K562 (cell line): ENCODE measurements at regions not wholly inside any gene's neighbourhood (a gene's known extent, or its start where the extent isn't known, plus 50 kb on each side); places are given as distances from the start of the nearest gene placed in this dataset.

Source experiments
- ATAC-seq: fragments of 200-7000 bp; cut with Tn5 transposase; 3 replicates; pipeline ENCODE4 v1.9.1; 2020; ENCODE audit warnings: moderate library complexity
- BruUV-seq: library from RNA; stranded (reverse); fragments of 400-500 nt; replicated peaks from 2 replicates; lab custom pipeline; 2021; lab: Mats Ljungman, UMichigan
- CTCF ChIA-PET: fragments of 300-600 bp; formaldehyde crosslinking; extraction: SDS; loops from one replicate; lab custom pipeline; 2021; ENCODE audit warnings: low intra/inter-chr PET ratio; lab: Yijun Ruan, JAX
- POLR2A ChIA-PET: fragments of 300-600, 350-650 bp; sonication (Branson Sonifier 250); formaldehyde crosslinking; extraction: SDS; loops from one replicate; lab custom pipeline; 2021; ENCODE audit warnings: antibody characterized with exemption, inconsistent platforms; lab: Yijun Ruan, JAX
- DNase-seq, 4 experiments: peaks; one replicate each; pipeline versions ENCODE4 v3.0.0 to v3.0.0-alpha.2; 2011 to 2018; ENCODE audit warnings: low spot score in 3 of 4, mixed read lengths in 3 of 4; ENCODE audit errors: extremely low read depth in 1 of 4
- FAIRE-seq: peaks from 2 replicates; lab custom pipeline; 2011; peaks lifted over from hg19 to GRCh38; lab: Jason Lieb, UNC
- H2AFZ ChIP-seq: 2 replicates; pipeline ENCODE4 v1.6.0; 2011; ENCODE audit warnings: low read depth, low read length, control low read depth, inconsistent platforms
- H3K27ac ChIP-seq: fragments of 200-600 bp; 3 replicates; pipeline ENCODE4 v1.8.0; 2011; ENCODE audit warnings: low read depth, mild to moderate bottlenecking, control low read depth, inconsistent platforms, low read length, moderate library complexity, mixed read lengths; ENCODE audit errors: extremely low read depth
- H3K27me3 ChIP-seq, 2 experiments: fragments of 300-600 bp in 1 of 2; 2 replicates in 1 of 2; 3 replicates in 1 of 2; pipeline versions ENCODE4 v1.6.0 to v1.8.0; 2011; ENCODE audit warnings: inconsistent platforms in 2 of 2, low read length in 2 of 2, mild to moderate bottlenecking in 1 of 2, mixed read lengths in 1 of 2, moderate library complexity in 1 of 2; ENCODE audit not compliant: control insufficient read depth in 2 of 2, insufficient read depth in 2 of 2
- H3K36me3 ChIP-seq: fragments of 300-600 bp; 3 replicates; pipeline ENCODE4 v1.8.0; 2011; ENCODE audit warnings: mild to moderate bottlenecking, low read length, inconsistent platforms; ENCODE audit not compliant: control insufficient read depth, insufficient read depth
- H3K4me1 ChIP-seq, 2 experiments: fragments of 200-600 bp in 1 of 2; replicated peaks in 1 of 2; 2 replicates in 1 of 2; 3 replicates in 1 of 2; pipeline versions ENCODE4 v1.5.1 to v1.8.0; 2011; ENCODE audit warnings: inconsistent platforms in 2 of 2, low read length in 2 of 2, mild to moderate bottlenecking in 1 of 2, mixed read lengths in 1 of 2, moderate library complexity in 1 of 2; ENCODE audit not compliant: control insufficient read depth in 2 of 2, insufficient read depth in 2 of 2
- H3K4me2 ChIP-seq: 2 replicates; pipeline ENCODE4 v1.6.1; 2011; ENCODE audit warnings: low read length, control low read depth, inconsistent platforms, mixed read lengths; ENCODE audit not compliant: insufficient read depth
- H3K4me3 ChIP-seq: fragments of 200-600 bp; sonication (generic), shearing (Covaris generic); 2 replicates; pipeline ENCODE4 v1.5.1; 2016; ENCODE audit warnings: control low read depth, inconsistent platforms
- H3K79me2 ChIP-seq: fragments of 200-600 bp; 3 replicates; pipeline ENCODE4 v1.8.0; 2011; ENCODE audit warnings: low read length, inconsistent platforms; ENCODE audit not compliant: control insufficient read depth, insufficient read depth
- H3K9ac ChIP-seq, 2 experiments: 2 replicates each; pipeline versions ENCODE4 v1.6.0 to v1.6.1; 2011; ENCODE audit warnings: low read depth in 2 of 2, low read length in 2 of 2, control low read depth in 1 of 2, inconsistent platforms in 1 of 2, mild to moderate bottlenecking in 1 of 2, mixed read lengths in 1 of 2; ENCODE audit not compliant: insufficient read depth in 1 of 2
- H3K9me1 ChIP-seq: one replicate; pipeline ENCODE4 v1.6.0; 2011; ENCODE audit warnings: inconsistent platforms, mild to moderate bottlenecking, low read length, moderate library complexity; ENCODE audit not compliant: control insufficient read depth, insufficient read depth
- H3K9me3 ChIP-seq: replicated peaks from 2 replicates; pipeline ENCODE4 v1.5.1; 2011; ENCODE audit warnings: low read depth, low read length, inconsistent platforms; ENCODE audit not compliant: control insufficient read depth, insufficient read depth
- H4K20me1 ChIP-seq: replicated peaks from 2 replicates; pipeline ENCODE4 v1.6.1; 2011; ENCODE audit warnings: low read length, inconsistent platforms, mixed read lengths; ENCODE audit not compliant: control insufficient read depth, insufficient read depth
- KLF6 ChIP-seq: fragments of 250-450 bp; sonication (Bioruptor Pico); IDR thresholded peaks from 2 replicates; pipeline ENCODE4 v1.4.0; 2020; ENCODE audit warnings: mild to moderate bottlenecking, moderate library complexity, borderline replicate concordance
- ZNF175 ChIP-seq: fragments of 200-800 bp; sonication (Bioruptor generic); IDR thresholded peaks from 2 replicates; pipeline ENCODE4 v1.6.1; 2016; ENCODE audit warnings: low read depth, mild to moderate bottlenecking, missing genetic modification characterization, missing compliant biosample characterization
- WGBS: fragments of 100-300 bp; shearing (Covaris generic); methylation state at CpG from one replicate; pipeline ENCODE4 v1.1.6; 2016; ENCODE audit warnings: low coverage, mixed read lengths; ENCODE audit not compliant: insufficient coverage; ENCODE audit errors: missing lambda C conversion rate; 5-methylcytosine and 5-hydroxymethylcytosine counted together
- in situ Hi-C: fragments of 300-500 bp; cut with MboI; formaldehyde crosslinking; loops from 4 replicates; pipeline ENCODE4 v1.15.0; 2018; ENCODE audit warnings: inconsistent platforms, mixed read lengths
- intact Hi-C: fragments of 100-400 bp; cut with micrococcal nuclease; formaldehyde crosslinking; loops from 2 replicates; pipeline ENCODE4 v1.14.2; 2022
- TF ChIP-seq, protein P1 (sequence below): sonication (generic); formaldehyde crosslinking; IDR thresholded peaks from 2 replicates; pipeline ENCODE4 v1.4.0; 2020; ENCODE audit warnings: mild to moderate bottlenecking, missing genetic modification reagents
- TF ChIP-seq, protein P2 (sequence below): sonication (generic); formaldehyde crosslinking; IDR thresholded peaks from 2 replicates; pipeline ENCODE4 v1.8.0; 2023; ENCODE audit warnings: mild to moderate bottlenecking, missing genetic modification reagents

DNA sequence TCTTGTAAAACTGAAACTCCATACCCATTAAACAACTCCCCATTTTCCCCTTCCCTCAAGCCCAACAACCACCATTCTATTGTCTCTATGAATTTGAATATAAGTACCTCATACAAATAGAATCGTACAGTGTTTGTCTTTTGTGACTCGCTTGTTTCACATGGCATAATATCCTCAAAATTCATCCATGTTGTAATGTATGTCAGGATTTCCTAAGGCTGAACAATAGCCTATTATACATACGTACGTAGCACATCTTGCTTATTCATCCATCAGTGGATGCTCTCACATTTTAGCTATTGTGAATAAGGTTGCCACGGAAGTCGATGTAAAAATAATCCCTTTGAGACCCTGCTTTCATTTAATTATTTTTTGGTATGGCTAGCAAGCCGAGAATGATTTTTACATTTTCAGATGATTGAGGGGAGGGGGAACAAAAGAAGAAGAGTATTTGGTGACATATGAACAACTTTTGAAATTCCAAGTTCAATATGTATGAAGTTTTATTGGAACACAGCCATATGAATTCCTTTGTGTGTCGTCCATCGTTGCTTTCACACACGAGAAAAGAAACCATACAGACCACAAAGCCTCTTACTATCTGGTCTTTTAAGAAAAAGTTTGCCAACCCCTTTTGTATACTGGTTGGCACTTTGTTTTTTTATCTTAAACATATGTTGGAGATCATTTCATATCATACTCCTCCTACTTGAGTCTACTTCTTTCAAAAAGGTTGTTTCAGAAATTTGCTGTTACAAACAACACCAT is 371.2 kb downstream of the NPIPA8 start:
- DNase-seq (no peak), FAIRE-seq (no peak)
- Histone ChIP-seq H3K4me2 (no peak overlapping the region), H3K4me3 (no peak overlapping the region), H3K9ac (no peak overlapping the region), H3K79me2 (no peaks in the 10 kb centered on the region)
- intact Hi-C loops: no loop called here
- CTCF ChIA-PET: no interaction called here
- 25% methylated on average over 10 of the region's 10 CpGs for WGBS
- no peak for TF ChIP-seq ZNF175 (CRISPR knock-in tag)
- TF ChIP-seq, protein P1, sequence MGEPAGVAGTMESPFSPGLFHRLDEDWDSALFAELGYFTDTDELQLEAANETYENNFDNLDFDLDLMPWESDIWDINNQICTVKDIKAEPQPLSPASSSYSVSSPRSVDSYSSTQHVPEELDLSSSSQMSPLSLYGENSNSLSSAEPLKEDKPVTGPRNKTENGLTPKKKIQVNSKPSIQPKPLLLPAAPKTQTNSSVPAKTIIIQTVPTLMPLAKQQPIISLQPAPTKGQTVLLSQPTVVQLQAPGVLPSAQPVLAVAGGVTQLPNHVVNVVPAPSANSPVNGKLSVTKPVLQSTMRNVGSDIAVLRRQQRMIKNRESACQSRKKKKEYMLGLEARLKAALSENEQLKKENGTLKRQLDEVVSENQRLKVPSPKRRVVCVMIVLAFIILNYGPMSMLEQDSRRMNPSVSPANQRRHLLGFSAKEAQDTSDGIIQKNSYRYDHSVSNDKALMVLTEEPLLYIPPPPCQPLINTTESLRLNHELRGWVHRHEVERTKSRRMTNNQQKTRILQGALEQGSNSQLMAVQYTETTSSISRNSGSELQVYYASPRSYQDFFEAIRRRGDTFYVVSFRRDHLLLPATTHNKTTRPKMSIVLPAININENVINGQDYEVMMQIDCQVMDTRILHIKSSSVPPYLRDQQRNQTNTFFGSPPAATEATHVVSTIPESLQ: no peak
- TF ChIP-seq KLF6 (CRISPR knock-in tag): no peak
- TF ChIP-seq, protein P2, sequence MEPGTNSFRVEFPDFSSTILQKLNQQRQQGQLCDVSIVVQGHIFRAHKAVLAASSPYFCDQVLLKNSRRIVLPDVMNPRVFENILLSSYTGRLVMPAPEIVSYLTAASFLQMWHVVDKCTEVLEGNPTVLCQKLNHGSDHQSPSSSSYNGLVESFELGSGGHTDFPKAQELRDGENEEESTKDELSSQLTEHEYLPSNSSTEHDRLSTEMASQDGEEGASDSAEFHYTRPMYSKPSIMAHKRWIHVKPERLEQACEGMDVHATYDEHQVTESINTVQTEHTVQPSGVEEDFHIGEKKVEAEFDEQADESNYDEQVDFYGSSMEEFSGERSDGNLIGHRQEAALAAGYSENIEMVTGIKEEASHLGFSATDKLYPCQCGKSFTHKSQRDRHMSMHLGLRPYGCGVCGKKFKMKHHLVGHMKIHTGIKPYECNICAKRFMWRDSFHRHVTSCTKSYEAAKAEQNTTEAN (CRISPR knock-in tag): no peak
- TF ChIP-seq, all 486 proteins: peak for 0
- peaks cover 19% of the 10 kb centered on the region; the same call in 2 of the 3 replicates for H3K36me3 ChIP-seq
- BruUV-seq: no TSS peak
- H3K27me3 ChIP-seq: no peaks in the 10 kb centered on the region
- in situ Hi-C loops: no loop called here
- POLR2A ChIA-PET: no interaction called here
- H4K20me1 ChIP-seq: no peaks in the 10 kb centered on the region
- no peak for ATAC-seq
- no peaks in the 10 kb centered on the region for H3K4me1 ChIP-seq
- H3K9me1 ChIP-seq: no peaks in the 10 kb centered on the region
- no peaks in the 10 kb centered on the region for H3K9me3 ChIP-seq
- no peak overlapping the region for H2AFZ ChIP-seq
- no peak overlapping the region for H3K27ac ChIP-seq
